ENCODE measurements at regions not wholly inside any gene's neighbourhood (a gene's known extent, or its start where the extent isn't known, plus 50 kb on each side); places are given as distances from the start of the nearest gene placed in this dataset.

- no peak for DNase-seq
These were observed 358.3 kb downstream of the SOX9 start for GRCh38 chr17:72479113-72479512.

GRCh38 chr17:72481572-72481971, 360.8 kb downstream of the SOX9 start:
- no peak for DNase-seq

- no peak for DNase-seq
These were observed 364.8 kb downstream of the SOX9 start for GRCh38 chr17:72485596-72485995.

GRCh38 chr17:72486806-72487205, 366.0 kb downstream of the SOX9 start:
- DNase-seq, result no peak

- no peak for DNase-seq
These were observed 367.1 kb downstream of the SOX9 start for GRCh38 chr17:72487731-72488494.

GRCh38 chr17:72488555-72489271, 367.9 kb downstream of the SOX9 start:
- no peak for DNase-seq

- no peak for DNase-seq
These were observed 368.4 kb downstream of the SOX9 start for GRCh38 chr17:72489272-72489641.

GRCh38 chr17:72491102-72491501, 370.3 kb downstream of the SOX9 start:
- DNase-seq, result no peak

GRCh38 chr17:72492494-72492893, 371.7 kb downstream of the SOX9 start:
- no peak for DNase-seq

- no peak for DNase-seq
These were observed 372.1 kb downstream of the SOX9 start for GRCh38 chr17:72492941-72493340.

- DNase-seq, result no peak
These were observed 373.7 kb downstream of the SOX9 start for GRCh38 chr17:72494566-72494965.

- no peak for DNase-seq
These were observed 375.6 kb downstream of the SOX9 start for GRCh38 chr17:72496461-72496860.

GRCh38 chr17:72497915-72498314, 377.1 kb downstream of the SOX9 start:
- DNase-seq, result no peak

GRCh38 chr17:72498364-72499210, 377.8 kb downstream of the SOX9 start:
- peak; percentile 34 for DNase-seq

GRCh38 chr17:72501404-72502370, 380.9 kb downstream of the SOX9 start:
- DNase-seq, result no peak

GRCh38 chr17:72502371-72503341, 381.8 kb downstream of the SOX9 start:
- DNase-seq, result no peak

- no peak for DNase-seq
These were observed 382.7 kb downstream of the SOX9 start for GRCh38 chr17:72503556-72503955.

- no peak for DNase-seq
These were observed 384.0 kb downstream of the SOX9 start for GRCh38 chr17:72504783-72505182.

- DNase-seq, result no peak
These were observed 386.0 kb downstream of the SOX9 start for GRCh38 chr17:72506773-72507172.

GRCh38 chr17:72507370-72507769, 386.6 kb downstream of the SOX9 start:
- no peak for DNase-seq

GRCh38 chr17:72510351-72511016, 389.7 kb downstream of the SOX9 start:
- DNase-seq, result no peak

All from NCI-H1436 (cell line).